T-helper 2 cell treated with Interferon-gamma antibody and Interleukin-4, amounts not matched to agents 100 ng/mL and 5 ng/mL, for 36 hours (primary cell): ENCODE measurements at regions not wholly inside any gene's neighbourhood (a gene's known extent, or its start where the extent isn't known, plus 50 kb on each side); places are given as distances from the start of the nearest gene placed in this dataset.
"Not testable (repeated sequence)": the region's sequence is repeated elsewhere in the genome, so short reads cannot be mapped to it uniquely, and the experiment has no call there.

Source experiments
- intact Hi-C: fragments of 100-400 bp; cut with micrococcal nuclease; formaldehyde crosslinking; loops from one replicate; pipeline ENCODE4 v1.15.1; 2023

DNA sequence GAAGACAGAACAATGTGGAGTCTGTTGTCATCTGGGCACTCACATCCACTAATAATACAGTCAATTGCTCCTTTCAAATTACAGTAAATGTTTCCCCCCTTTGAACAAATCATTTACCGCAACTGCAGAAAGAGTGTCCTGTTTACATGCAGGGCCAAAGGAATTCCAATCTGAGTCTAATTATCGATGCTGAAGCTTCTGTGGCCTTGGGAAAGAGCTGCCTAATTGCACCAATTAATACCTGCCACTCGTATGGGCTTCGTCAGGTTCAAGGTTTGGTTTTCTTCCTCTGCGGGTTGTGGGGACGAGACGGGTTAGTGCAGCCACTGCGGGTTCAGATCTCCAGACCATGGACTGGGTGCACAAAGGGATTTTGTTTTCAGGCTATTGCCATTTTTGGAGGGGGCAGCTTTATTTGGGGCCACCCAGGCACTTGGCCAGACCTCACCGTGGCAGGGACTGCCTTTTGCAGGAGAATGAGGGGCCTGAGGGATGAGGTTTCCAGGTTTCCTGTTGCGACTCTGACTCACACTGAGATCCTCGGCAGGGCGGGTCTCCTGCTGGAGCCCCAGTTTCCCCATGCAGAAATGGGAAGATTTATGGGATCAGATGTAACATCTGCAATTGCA lies 147.6 kb downstream of the MIAT start:
- intact Hi-C loops = no loop called here

DNA sequence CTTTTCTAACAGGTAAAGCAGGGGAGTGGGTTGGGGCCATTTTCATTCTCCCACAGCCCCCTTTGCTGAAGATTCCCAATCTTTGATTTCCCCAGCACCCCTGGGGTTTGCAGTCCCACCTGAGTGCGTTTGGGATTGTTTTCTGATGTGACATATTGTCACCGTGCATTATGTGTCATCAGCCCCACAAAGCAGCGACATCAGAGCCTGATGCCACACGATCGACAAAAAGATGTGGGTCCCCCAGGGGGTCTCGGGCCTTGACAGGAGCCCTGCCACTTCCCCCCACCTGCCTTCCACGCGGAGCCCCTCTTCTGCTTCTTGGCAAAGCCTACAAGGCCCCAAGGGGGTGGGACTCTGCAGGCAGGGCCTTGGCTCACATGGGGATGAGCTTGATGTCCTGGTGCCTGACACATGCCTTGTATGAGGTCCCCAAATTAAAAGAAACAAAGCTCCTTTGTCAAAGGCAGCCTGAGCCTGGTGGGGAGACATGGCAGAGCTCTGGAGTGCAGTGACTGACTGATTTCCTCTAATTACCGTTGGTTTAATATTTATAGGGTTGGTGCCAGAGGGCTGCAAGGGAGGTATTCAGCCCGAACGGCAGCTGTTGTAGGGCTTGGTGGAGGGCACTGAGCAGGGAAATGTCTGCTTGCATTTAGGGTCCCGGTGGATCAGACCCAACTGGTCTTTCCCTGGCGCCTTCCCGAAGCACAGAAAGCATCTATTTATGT lies 149.2 kb downstream of the MIAT start:
- intact Hi-C loops = no loop called here

GRCh38 chr22:26811647-26811992 lies 154.2 kb downstream of the MIAT start:
- intact Hi-C loops = no loop called here

GRCh38 chr22:26812731-26813130 lies 155.3 kb downstream of the MIAT start:
- intact Hi-C loops = no loop called here

DNA sequence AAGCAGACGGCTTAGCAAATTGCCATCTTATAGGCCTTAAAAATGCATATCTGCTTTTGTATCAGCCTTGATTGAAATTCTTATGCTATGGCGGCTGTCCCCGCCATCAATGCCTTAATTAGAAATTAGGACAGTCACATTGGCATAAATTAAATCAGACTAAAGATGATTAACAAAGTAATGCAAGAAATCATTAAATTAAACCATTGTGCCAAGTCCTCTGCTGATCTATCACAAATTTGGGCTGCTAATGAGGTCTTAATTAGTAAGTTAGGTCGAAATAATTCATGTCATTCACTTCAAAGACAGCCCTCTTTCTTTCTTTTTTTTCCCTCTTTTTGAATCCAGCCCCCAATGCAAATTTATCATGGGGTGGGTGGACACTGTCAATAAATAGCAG lies 159.3 kb downstream of the MIAT start:
- intact Hi-C loops = no loop called here

DNA sequence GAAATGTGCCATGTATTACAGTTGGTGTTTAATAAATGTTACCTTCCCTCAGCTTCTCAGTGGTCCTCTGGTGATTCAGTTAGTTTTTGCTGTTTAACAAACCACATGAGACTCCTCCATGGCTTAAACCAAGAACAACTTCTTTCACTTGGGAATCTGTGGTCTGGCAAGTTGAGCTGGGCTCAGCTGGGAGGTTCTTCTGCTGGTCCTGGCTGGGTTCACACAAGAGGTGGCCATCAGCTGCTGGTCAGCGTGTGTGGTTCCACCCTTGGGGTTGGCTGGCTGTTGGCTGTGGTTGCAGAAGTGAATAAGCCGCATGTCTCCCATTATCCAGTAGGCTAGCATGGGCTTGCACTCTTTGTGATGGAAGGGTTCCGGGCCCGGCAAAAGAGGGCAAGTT lies 160.5 kb downstream of the MIAT start:
- intact Hi-C loops = no loop called here

GRCh38 chr22:26821854-26822253 lies 164.5 kb downstream of the MIAT start:
- intact Hi-C loops = no loop called here

GRCh38 chr22:26822313-26822712 lies 164.9 kb downstream of the MIAT start:
- intact Hi-C loops = no loop called here

DNA sequence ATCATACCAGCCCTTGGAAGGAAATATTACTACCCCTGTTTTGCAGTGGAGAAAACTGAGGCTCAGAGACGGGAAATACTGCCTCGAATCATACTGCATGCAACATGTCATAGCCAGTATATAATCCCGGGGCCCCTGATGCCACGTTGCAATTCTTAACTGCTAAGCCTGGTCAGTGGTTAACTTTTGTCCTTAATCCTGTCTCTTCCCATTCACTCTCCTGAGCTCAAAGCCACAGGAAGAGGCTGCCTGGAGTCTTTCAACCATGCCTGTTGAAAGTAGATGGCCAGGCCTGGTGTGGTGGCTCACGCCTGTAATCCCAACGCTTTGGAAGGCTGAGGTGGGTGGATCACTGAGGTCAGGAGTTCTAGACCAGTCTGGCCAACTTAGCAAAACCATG lies 166.6 kb downstream of the MIAT start:
- intact Hi-C loops = no loop called here

DNA sequence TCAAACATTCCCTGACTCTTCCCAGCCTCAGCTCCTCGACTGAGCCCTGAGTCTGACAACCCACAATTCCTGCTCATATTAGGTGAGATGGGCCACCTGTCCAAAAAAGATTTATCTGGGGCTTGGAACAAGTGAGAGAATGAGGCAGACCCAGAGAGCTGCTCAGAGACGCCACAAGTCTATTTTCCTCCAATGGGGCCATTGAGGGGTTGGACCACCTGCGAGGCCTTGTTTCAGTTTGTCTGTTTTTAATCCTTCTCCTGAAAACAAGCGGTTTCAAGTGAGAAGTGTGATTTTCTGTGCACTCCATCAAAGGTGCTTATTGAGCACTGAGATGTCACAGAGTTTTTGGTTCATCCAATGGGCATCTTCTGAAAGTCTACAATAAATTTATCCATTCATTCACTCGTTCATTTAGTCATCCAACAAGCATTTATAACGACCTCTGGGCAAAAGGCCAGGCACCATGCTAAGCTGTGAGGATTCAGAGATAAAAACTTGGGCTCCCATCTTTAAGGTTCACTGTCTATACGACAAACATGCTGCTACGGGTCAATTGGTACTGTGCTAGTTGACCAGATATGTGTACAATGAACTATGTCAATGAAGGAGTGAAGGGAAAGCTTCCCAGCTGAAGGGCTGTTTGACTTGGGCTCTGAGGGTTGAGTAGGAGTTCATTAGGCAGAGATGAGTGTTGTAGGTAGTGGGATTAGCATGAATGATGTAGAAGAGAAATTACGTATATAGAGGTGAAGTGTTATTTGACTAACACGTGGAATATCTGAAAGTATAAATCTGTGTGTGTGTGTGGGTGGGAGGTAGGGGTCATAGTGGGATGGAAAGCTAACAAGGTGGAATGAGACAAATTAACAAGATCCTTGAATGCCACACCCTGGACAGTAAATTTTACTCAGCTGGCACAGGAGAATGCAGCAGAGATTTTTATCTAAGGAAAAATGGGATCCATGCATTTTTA lies 168.9 kb downstream of the MIAT start:
- intact Hi-C loops = no loop called here

DNA sequence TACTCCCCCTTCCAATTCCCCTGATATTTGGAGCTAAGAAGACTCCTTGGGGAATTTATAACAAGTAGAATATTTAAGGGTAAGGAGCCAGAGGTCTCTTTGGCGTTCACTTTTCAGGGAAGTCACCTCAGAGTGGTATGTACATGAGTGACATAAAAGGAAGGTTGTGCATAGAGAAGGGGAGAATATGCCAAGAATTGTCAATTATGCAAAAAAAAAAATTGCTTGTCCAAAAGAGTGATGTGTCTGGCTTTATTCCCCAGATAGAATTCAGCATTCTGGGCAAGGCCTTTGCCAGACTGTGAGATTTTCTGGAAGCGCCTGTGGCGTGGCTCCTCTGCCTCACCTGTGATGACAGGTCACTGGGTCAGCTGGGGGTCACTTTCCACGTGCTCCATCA lies 170.2 kb downstream of the MIAT start:
- intact Hi-C loops = no loop called here

- intact Hi-C loops = no loop called here
Measured at GRCh38 chr22:26828311-26828710, 170.9 kb downstream of the MIAT start.

DNA sequence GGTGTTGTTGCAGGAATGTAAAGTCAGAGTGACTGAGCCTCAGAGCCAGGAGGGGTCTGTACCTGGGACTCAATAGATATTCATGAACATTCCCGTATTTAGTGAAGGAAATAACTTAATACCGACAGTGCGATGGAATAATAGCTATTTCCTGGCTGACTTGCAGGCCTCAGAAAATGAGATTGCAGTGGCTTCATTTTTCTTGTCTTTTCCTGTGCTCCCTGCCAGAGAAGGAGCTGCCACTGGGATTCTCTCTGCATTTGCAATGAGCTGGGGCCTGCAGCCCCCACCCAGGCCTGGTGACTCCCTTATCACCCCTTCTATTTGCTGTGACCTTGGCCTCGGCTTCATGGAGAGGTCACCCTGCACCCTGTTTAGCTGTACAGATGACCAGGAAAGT lies 173.4 kb downstream of the MIAT start:
- intact Hi-C loops = no loop called here

GRCh38 chr22:26835023-26835422 lies 177.6 kb downstream of the MIAT start:
- intact Hi-C loops = loop anchor here (5.0 kb wide), 1 partner anchor 1172 kb away; no protein-coding TSS in a partner anchor

DNA sequence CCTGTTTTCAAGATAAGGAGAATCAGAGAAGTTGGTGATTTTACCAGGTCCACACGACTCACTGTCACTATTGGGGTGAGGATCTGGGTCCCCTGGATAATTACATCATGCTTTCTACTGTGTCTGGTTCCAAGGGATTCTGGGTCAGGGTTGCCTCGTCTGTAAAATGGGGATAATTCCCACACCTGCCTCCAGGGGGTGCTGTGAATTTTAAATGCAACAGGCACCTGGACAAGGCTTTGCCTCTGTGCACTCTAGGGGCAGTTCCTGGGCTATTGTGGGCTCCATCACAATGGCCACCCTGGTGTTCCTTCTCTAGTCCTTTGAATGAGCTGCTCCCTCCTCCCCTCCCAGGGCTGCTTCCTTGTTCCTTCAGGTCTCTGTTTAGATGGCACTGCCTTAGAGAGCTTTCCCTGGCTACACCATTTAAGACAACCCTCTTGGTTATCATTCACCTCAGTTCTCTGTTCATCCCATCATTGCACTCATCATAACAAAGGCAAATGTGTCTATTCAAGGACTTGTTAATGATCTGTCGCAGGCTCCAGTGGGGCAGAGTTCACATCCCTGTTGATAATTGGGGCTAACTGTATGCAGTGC lies 178.6 kb downstream of the MIAT start:
- intact Hi-C loops = loop anchor here (5.0 kb wide), 1 partner anchor 1171 kb away; no protein-coding TSS in a partner anchor

DNA sequence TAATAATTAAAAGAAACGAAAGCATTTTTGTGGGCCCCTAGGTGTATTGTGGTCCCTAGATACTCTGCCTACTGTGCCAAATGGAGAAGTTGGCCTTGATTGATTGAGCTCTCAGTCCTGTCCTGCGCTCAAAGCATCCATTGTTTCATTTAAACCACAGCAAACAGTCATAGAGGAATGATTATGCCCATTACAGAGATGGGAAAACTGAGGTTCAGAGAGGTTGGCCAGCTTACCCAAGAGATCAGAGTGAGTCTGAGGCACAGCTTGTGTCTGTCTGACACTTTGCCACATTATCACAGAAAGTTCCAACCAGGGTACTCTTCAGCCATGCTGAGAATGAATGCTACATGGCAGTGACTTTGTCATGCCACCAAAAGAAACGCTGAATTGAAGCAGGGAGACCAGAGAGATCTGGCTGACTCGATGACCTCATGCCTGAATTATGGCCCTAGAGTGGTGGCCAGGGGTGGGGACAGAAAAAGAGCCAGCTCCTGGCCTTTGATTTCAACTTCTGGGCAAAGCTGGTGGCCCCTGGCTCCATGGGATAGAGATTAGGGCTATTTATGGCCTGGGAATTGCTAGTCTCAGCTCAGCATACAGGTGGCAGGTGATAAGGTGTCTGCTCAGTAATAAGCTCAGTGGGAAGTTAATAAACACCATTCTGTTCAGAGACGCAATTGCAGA lies 180.5 kb downstream of the MIAT start:
- intact Hi-C loops = loop anchor here (5.0 kb wide), 1 partner anchor 1169 kb away; no protein-coding TSS in a partner anchor

DNA sequence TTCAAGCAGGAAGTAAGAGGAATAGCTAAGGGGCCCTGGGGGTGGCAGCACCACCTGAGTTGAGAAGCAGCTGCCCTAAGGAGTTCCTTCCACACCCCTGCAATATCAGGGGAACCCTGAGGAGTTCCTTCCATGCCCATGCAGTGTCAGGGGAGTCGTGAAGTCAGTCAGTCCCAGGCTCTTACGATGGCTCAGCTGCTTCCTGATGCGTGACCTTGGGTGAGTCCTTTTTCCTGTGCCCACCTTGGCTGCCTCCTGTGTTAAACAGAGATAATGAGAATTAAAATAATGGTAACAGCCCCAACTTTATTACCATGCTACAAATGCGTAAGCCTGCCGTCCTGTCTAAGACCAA lies 181.1 kb downstream of the MIAT start:
- intact Hi-C loops = loop anchor here (5.0 kb wide), 1 partner anchor 1169 kb away; no protein-coding TSS in a partner anchor

DNA sequence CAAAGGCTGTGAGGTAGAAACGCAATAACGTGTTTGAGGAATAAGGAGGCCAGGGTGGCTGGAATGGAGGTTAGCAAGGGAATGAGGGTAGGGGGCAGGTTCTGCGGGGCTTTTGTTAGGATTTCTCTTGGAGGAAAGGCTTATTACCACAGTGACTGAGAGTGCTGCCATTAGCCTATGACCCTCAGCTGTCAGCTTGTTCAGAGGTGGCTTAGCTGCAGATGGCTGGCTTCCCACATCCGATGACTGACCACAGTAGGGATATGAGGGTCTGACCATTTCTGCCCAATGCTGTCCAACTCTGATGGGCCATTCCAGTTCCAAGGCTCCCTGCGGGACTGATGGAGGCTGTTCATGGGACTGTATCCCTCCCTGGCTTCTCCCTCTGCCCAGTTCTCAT lies 181.8 kb downstream of the MIAT start:
- intact Hi-C loops = loop anchor here (5.0 kb wide), 1 partner anchor 1168 kb away; no protein-coding TSS in a partner anchor

DNA sequence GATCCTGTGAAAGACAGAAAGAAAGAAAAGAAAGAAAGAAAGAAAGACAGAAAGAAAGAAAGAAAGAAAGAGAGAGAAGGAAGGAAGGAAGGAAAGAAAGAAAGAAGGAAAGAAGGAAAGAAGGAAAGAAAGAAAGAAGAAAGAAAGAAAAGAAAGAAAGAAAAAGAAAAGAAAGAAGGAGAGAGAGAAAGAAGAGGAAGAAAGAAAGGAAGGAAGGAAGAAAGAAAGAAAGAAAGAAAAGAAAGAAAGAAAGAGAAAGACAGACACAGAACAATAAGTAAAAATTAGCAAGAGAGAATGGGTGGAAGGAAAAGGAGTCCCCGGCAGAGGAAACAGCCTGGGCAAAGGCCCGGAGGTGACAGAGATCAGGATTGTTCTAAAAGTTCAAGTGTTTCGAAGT lies 183.4 kb downstream of the MIAT start:
- intact Hi-C loops = not testable (repeated sequence)

DNA sequence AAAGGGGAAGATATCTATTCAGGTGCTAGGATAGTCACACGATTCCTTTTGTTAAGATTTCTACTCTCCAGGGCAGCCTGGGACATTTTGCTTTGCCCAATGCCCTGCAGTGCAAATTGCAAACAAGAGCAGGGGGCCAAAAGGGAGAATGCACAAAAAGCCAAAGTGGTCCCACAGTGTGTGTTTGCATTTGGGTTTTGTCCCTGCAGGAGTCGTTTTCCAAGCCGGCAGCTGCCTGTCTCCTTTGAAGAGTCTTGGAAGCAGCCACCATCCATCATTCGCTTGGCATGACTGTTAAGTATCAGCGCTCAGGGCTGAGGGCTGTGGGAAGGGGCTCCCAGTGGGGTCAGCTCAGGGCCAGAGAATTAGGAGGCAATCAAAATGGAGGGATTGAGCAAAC lies 184.7 kb downstream of the MIAT start:
- intact Hi-C loops = no loop called here
